ENCODE measurements at regions not wholly inside any gene's neighbourhood (a gene's known extent, or its start where the extent isn't known, plus 50 kb on each side); places are given as distances from the start of the nearest gene placed in this dataset.
A peak's percentile ranks its signal among the peaks of the same experiment; 100 is the strongest.

- TF ChIP-seq, protein P1, sequence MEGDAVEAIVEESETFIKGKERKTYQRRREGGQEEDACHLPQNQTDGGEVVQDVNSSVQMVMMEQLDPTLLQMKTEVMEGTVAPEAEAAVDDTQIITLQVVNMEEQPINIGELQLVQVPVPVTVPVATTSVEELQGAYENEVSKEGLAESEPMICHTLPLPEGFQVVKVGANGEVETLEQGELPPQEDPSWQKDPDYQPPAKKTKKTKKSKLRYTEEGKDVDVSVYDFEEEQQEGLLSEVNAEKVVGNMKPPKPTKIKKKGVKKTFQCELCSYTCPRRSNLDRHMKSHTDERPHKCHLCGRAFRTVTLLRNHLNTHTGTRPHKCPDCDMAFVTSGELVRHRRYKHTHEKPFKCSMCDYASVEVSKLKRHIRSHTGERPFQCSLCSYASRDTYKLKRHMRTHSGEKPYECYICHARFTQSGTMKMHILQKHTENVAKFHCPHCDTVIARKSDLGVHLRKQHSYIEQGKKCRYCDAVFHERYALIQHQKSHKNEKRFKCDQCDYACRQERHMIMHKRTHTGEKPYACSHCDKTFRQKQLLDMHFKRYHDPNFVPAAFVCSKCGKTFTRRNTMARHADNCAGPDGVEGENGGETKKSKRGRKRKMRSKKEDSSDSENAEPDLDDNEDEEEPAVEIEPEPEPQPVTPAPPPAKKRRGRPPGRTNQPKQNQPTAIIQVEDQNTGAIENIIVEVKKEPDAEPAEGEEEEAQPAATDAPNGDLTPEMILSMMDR (IDR thresholded peaks at IDR 0.05; ENCODE audit: low read depth, low read length) = no peak
- no peak for DNase-seq (ENCODE audit: low read depth, low spot score)
- in situ Hi-C loops (cut with HindIII; ENCODE audit: low sequenced_read_pairs) = no loop called here
- H3K4me3 ChIP-seq (ENCODE audit: low read depth, low read length) = no peak overlapping the region
Measured at GRCh38 chr16:73185737-73186136, 137.8 kb upstream of the ZFHX3 start.

- no peak overlapping the region for H3K4me3 ChIP-seq (ENCODE audit: low read depth, low read length)
- in situ Hi-C loops (cut with HindIII; ENCODE audit: low sequenced_read_pairs) = no loop called here
- DNase-seq (ENCODE audit: low read depth, low spot score) = no peak
- TF ChIP-seq, protein P1 (IDR thresholded peaks at IDR 0.05; ENCODE audit: low read depth, low read length) = no peak
Measured at GRCh38 chr16:73183611-73184092, 135.7 kb upstream of the ZFHX3 start.

DNA sequence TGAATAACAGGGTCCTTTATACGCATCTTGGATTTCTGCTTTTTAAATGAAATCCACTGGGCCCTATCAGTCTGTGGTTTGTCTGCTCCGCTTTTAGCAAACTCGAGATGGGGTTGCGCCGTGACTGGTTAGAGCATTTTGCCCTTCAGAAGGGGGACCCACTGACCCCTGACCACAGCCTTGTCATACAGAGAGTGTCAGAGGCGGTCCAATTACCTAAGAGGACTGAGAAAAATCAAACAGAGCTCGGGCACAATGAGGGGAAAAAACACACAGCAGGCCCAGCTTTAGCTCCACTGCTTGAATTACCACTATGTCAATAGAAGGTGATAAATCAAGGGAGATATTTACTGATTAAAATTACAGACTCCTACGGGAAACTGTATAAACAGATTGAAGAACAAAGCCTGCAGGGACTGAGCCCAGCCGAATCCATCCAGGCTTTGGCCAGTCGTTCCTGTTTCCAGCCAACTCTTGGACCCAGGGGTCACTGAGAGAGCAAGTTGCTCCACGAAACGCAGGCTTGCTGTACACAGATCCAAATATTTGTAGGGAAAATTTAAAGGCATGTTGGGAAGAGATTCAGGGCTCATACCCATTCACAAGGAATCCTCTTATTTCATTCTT is 131.9 kb upstream of the ZFHX3 start:
- DNase-seq (ENCODE audit: low read depth, low spot score) = no peak
- TF ChIP-seq, protein P1 (IDR thresholded peaks at IDR 0.05; ENCODE audit: low read depth, low read length) = no peak
- H3K4me3 ChIP-seq (ENCODE audit: low read depth, low read length) = no peak overlapping the region
- in situ Hi-C loops (cut with HindIII; ENCODE audit: low sequenced_read_pairs) = no loop called here

DNA sequence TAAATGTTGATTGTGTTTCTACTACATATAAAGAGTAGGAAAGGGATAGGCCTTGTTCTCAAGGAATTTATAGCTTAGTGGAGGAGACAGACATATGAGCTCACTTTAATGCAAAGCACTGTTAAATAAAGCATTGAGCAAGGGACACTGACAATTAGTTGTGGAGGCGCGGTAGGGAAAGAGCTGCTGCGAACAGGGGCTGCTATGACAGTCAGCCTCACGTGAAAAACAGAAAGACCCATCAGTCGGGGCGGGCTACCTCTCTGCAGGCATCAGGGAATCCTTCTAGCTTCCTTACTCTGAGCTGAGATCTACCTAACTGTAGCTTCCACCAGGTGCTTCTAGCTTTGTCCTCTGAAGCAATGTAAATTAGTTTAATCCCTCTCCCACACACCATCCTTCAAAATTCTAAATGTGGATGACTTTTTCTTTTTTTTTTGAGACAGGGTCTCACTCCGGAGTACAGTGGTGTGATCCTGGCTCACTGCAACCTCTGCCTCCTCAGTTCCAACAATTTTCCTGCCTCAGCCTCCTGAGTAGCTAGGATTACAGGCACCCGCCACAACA is 129.9 kb upstream of the ZFHX3 start:
- in situ Hi-C loops (cut with HindIII; ENCODE audit: low sequenced_read_pairs) = no loop called here
- DNase-seq (ENCODE audit: low read depth, low spot score) = no peak
- TF ChIP-seq, protein P1 (IDR thresholded peaks at IDR 0.05; ENCODE audit: low read depth, low read length) = no peak
- H3K4me3 ChIP-seq (ENCODE audit: low read depth, low read length) = no peak overlapping the region

- TF ChIP-seq, protein P1 (IDR thresholded peaks at IDR 0.05; ENCODE audit: low read depth, low read length) = peak; percentile 34
- in situ Hi-C loops (cut with HindIII; ENCODE audit: low sequenced_read_pairs) = no loop called here
- no peak overlapping the region for H3K4me3 ChIP-seq (ENCODE audit: low read depth, low read length)
- peak; percentile 82 for DNase-seq (ENCODE audit: low read depth, low spot score)
Measured at GRCh38 chr16:73176577-73177013, 128.7 kb upstream of the ZFHX3 start.

DNA sequence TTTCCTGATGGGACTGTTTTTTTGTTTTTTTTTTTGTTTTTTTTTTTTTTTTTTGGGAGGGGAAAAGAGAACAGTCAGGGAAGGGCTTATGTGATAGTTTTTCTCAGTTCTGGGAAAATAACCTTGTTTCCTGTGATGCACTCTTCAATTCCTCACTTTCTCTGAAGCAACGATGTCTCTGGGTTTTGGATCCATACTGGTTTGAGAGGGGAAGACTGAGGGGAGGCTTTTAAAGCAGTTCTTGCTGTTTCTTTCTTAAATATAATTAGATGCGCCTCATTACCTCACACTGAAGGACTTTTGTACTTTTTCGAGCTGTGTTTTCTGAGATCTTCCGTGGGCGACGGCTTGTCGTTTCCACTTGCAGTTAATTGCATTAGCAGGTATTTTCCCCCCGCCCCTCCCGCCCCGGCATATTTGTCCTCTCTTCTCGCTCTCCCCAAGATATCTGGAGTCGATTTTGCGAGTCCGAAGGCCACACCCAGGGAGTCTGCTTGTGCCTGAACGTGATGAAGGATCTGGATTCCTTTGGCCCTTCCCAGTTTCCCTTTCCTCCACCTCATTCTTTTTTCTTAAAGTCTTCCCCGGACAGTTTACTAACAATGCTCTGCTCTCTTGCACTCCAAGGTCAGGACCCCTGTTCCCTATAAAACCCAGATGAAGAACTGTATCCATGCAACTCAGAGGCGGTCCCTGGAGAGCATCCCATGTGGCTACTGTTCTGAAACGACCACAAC is 125.2 kb upstream of the ZFHX3 start:
- H3K4me3 ChIP-seq (ENCODE audit: low read depth, low read length) = no peak overlapping the region
- in situ Hi-C loops (cut with HindIII; ENCODE audit: low sequenced_read_pairs) = no loop called here
- DNase-seq (ENCODE audit: low read depth, low spot score) = no peak
- TF ChIP-seq, protein P1 (IDR thresholded peaks at IDR 0.05; ENCODE audit: low read depth, low read length) = no peak
